GM19395 (cell line): ENCODE measurements at regions not wholly inside any gene's neighbourhood (a gene's known extent, or its start where the extent isn't known, plus 50 kb on each side); places are given as distances from the start of the nearest gene placed in this dataset.
A peak's percentile ranks its signal among the peaks of the same experiment; 100 is the strongest.

Source experiments
- ATAC-seq: cut with Tn5 transposase; IDR thresholded peaks from one replicate; pipeline ENCODE4 v1.9.1; 2021; ENCODE audit warnings: mild to moderate bottlenecking, moderate library complexity; ENCODE audit not compliant: unreplicated experiment

GRCh38 chr9:79877943-79878602 is 306.3 kb downstream of the TLE4 start:
- peak; percentile 50 for ATAC-seq

GRCh38 chr9:79868567-79869189 is 296.9 kb downstream of the TLE4 start:
- no peak for ATAC-seq

- ATAC-seq, result no peak
Measured at GRCh38 chr9:79862921-79863890, 291.4 kb downstream of the TLE4 start.

- ATAC-seq, result peak; percentile 96
Measured at GRCh38 chr9:79858508-79858907, 286.7 kb downstream of the TLE4 start.

GRCh38 chr9:79857188-79857587 is 285.4 kb downstream of the TLE4 start:
- no peak for ATAC-seq

- no peak for ATAC-seq
Measured at GRCh38 chr9:79847074-79847473, 275.3 kb downstream of the TLE4 start.

GRCh38 chr9:79829566-79830302 is 258.0 kb downstream of the TLE4 start:
- no peak for ATAC-seq

GRCh38 chr9:79824265-79824664 is 252.5 kb downstream of the TLE4 start:
- peak; percentile 99 for ATAC-seq

- ATAC-seq, result peak; percentile 87
Measured at GRCh38 chr9:79817438-79818004, 245.8 kb downstream of the TLE4 start.

GRCh38 chr9:79813258-79813638 is 241.5 kb downstream of the TLE4 start:
- no peak for ATAC-seq

GRCh38 chr9:79812507-79813257 is 240.9 kb downstream of the TLE4 start:
- peak; percentile 88 for ATAC-seq

GRCh38 chr9:79812099-79812498 is 240.3 kb downstream of the TLE4 start:
- peak; percentile 13 for ATAC-seq

- no peak for ATAC-seq
Measured at GRCh38 chr9:79809931-79810330, 238.2 kb downstream of the TLE4 start.

GRCh38 chr9:79809316-79809876 is 237.6 kb downstream of the TLE4 start:
- no peak for ATAC-seq

GRCh38 chr9:79807971-79808370 is 236.2 kb downstream of the TLE4 start:
- ATAC-seq, result no peak

- no peak for ATAC-seq
Measured at GRCh38 chr9:79806086-79806485, 234.3 kb downstream of the TLE4 start.

- ATAC-seq, result no peak
Measured at GRCh38 chr9:79801459-79801858, 229.7 kb downstream of the TLE4 start.

- no peak for ATAC-seq
Measured at GRCh38 chr9:79800578-79800977, 228.8 kb downstream of the TLE4 start.

GRCh38 chr9:79799691-79800335 is 228.0 kb downstream of the TLE4 start:
- no peak for ATAC-seq
